Hindlimb muscle (tissue), 1 donor: ENCODE measurements at regions not wholly inside any gene's neighbourhood (a gene's known extent, or its start where the extent isn't known, plus 50 kb on each side); places are given as distances from the start of the nearest gene placed in this dataset.
"Not testable (repeated sequence)": the region's sequence is repeated elsewhere in the genome, so short reads cannot be mapped to it uniquely, and the experiment has no call there.

Experiments used
- DNase-seq: peaks from one replicate; pipeline ENCODE4 v3.0.0-alpha.2; 2013

DNA sequence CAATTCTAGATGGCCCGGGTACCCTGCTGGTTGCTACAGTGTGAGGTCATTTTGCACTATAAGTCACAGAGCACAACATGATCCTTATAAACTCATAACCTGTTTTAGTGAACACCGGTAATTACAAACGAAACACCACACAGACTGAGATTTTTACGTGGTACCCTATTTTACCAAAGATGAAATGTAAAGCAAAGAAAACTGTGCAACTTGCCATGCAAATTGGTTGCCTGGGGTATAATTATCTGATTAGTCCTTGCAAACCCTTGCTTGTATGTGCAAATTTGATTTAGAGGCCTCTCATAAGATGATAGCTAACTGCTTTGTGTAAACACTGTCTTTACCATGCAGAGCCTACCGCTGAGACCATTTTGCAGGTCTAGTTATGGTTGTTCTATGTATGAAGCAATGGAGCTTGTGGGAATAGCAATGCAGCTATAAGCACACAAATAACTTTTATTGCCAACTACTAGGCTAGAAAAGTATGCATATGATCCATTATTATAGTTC lies 372.1 kb upstream of the FAR2 start:
- no peak for DNase-seq

DNA sequence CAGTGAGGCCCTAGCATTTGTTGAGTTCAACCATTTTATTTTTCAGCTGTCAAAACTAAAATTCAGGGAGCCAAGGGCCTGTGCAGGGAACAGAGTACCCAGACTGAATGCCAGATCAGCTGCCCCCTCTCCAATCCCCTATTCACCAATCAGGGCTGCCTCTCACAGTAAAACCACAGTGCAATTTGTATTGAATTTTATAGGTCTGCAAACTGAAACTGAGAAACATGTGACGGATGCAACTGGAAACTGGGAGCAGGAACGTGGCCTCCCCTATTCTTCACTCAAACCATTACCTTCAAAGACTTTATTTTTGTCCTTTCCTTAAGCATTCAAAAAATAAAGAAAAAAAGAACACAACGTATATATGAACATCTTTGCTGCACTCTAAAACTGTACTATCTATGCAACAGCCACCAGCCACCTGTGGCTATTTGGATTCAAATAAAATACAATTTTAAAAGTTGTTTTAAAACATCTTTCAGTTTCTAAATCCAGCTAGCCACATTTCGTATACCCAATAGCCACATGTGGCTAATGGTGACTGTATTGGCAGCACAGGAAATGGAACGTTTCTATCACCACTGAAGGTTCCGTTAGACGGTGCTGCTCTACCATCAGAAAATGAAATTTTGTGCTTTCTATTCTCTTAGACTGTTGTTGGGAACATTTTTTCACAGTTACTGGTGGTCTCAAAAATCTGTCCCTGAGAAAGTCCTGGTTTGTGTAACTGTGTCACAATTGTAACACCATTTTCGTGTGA lies 371.3 kb upstream of the FAR2 start:
- DNase-seq: no peak

DNA sequence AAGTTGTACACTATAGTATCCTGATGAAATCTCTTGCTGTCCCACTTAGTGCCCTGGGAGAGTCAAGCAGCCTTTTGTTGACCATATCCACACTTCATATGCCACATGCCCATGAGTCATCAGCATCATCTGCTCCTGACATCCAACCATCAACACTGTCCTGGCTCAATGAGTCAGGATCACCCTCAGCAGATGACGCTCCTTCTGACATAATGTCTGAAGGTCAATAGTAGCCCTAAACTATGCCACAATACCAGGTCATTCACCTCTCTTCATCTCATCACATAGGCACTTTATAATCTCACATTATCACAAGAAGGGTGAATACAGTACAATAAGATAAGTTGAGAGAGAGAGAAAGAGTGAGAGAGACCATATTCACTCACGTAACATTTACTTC lies 369.0 kb upstream of the FAR2 start:
- no peak for DNase-seq

DNA sequence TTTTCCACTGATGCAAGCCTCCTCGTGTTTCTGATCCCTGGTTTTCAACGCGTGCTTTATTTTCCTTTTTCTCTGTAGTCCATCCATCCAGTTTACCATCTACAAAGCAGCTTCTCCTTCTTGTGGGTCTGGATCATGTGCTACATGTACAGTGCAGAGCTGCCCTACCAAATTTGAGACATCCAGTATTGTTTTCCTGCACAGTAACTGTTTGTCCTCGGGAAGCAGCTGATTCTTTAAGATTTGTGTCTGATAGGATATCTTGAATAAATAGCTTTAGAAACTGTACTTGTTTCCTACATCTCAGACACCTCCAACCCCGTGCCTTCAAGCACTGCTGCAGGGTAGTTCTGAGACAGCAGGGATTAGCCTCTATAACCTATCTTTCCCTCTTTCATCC lies 368.1 kb upstream of the FAR2 start:
- no peak for DNase-seq

DNA sequence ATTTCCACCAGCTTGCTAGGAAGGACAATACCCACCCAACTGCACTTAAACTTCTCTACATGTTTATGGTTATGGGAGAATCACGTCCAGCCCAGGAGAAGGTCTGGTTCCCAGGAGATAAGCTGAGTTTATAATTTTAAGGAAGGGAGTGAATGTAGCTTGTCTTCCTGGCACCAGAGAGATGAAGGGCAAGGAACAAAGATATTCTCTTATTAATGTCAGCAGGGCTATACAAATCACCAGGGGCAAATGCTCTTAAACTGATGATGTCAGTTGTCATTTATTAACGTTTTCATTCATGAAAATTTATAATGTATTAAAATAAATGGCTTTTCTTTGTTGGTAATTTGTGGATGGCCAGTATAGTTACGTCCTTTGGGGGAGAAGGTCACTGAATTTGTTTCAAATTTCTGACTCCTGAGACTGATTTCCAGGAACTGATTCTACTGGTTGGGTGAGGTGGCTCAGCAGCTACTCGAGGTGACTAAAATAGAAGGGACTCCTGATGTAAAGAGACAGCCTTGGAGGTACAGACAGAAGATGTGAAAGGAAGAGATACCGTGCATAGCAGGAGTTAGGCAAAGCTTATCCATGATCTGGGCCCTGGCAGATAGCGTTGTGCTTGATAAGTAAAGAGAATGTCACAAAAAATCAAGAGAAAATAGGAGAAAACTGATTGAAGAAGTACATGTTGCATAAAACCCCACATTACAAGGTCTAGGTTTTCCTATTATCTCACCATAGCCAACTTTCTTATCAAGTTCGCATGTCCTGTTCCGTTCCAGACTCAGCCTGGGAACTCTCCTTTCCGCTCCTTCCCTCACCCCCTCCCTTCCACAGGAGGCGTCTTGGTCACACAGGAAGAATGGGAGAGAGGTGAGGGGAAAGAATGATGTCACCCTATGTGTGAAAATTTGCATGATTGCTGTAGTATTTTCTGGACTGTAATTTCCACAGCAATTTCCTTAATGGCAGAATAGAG lies 367.1 kb upstream of the FAR2 start:
- no peak for DNase-seq

DNA sequence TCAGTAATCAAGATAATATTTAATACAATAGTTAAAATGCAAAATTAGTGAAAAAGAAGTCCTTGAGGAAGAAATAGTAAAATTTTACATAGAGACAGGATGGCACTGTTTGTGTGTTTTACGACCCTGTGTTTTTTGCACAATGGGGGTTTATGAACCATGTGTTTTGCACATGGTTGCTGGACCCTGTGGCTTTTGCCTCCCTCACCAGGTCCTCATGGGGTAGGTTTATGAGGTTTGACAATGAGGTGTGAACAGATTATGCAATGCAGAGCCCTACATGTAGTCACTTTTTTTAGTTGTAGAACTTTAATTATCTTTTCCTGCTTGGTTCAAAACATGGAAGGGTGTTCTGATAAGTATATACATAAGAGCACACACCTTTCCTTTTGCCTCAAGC lies 366.3 kb upstream of the FAR2 start:
- no peak for DNase-seq

DNA sequence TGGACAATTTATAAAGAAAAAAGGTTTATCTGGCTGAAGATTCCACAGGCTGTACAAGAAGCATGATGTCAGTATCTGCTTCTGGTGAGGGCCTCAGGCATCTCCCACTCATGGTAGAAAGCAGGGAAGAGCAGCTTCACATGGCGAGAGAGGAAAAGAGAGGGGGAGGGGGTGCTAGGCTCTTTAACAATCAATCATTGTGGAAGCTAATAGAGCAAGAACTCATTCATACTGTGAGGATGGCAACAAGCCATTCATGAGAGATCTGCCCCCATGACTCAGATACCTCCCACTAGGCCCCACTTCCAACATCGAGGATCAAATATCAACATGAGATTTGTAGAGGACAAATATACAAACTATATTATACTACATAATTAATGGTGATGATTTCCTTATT lies 361.9 kb upstream of the FAR2 start:
- no peak for DNase-seq

DNA sequence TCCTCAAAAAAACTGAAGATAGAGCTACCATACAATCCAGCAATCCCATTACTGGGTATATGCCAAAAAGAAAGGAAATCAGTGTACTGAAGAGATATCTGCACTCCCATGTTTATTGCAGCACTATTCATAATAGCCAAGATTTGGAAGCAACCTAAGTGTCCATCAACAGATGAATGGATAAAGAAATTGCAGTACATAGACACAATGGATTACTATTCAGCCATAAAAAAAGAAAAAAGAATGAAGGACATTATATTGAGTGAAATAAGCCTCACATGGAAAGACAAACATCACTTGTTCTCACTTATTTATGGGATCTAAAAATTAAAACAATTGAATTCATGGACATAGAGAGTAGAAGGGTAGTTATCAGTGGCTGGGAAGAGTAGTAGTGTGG lies 360.8 kb upstream of the FAR2 start:
- DNase-seq: not testable (repeated sequence)

DNA sequence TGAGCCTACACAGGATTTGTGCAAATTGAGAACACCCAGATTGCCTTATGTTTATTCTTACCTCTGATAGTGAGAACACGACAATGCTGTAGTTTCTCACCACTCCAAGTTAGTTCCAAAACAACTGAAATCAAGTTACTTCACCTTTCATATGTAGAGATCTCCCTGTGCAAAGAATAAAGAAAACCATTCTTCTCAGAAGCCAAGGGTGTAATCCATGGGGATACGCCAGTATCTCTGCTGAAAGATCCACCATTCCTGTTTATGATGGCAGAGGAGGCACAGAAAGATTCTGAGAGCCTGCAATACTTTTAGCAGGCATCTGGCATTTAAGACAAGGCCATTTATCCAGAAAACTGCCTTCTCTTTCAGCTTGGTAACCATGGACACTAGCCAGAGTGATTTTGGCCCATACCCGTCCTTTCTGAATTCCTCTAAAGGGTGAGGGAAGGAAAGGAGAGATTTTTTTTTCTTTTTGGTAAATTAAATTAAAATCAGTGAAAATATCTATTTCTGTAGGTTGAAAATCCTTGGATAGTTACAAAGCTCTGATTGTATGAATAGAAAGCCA lies 355.4 kb upstream of the FAR2 start:
- DNase-seq: no peak

DNA sequence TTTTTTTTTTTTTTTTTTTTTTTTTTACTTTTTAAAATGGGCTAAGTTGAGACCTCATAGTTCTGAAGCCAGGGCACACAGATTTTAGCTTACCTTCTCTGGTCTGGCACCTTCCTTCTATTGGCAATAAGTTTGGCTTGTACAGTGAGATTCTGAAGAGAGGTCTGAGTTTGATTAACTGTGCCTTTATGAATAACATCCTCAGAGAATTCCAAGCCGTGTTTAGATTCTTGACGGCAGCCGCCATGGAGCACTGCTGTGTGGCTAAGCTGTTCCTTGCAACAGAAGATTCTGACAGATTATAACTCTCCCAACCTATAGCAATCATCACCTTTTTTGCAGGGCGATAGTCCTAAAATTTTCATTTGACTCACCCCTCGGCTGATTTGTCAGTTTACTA lies 354.9 kb upstream of the FAR2 start:
- DNase-seq: no peak

DNA sequence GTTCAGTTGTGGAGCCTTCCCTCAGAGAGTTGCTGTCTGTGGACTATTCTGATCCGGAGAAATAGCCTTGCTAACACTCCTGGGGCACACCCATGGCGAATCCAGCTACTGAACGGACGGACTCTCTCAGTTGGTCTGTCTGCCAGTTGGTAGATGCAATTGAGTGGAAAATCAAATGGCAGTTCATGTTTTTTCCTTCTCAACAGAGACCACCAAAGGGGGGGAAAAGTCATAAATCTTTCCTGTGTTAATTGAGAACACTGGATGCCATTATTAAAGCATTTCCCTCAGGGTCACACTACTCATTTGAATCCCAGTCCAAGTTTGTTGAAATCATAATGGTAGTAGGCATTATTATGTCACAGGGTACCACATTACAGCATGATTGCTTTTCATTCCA lies 354.3 kb upstream of the FAR2 start:
- DNase-seq: no peak

DNA sequence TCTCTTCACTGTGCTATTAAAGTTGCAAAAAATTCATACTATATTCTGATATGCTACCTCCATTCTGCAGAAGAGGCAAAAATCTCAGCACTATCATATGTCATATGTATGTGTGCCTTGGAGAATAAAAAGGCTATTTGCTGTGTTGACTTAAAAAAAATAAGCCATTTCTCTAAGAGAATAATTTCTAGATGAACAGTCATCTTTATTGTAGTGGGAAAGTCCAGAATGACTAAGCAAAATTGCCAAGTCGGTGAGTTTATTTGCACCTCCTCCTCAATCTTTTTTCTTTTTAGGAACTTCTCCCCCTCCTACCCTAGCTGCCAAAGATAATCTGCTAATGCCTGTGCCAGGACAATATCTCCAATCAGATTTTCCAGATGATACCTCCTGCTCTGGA lies 353.8 kb upstream of the FAR2 start:
- no peak for DNase-seq

DNA sequence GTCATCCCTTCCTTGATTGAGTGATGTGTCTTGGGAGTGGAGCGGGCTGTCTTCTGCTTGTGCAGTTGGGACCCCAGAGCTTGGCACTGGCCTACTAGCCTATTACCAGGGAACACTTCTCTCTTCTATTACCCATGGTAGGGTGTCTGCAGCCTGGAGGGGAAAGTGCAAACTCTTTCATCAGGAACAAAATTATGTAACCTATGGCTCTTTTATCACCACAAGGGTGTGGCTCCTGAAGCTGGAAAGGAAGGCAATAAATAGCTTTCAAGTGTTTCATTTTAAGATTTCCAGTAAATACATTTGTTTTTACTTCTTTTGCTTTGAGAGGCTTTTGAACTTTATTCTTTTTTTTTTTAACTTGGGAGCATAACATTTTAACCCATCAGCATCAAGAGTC lies 349.7 kb upstream of the FAR2 start:
- no peak for DNase-seq

DNA sequence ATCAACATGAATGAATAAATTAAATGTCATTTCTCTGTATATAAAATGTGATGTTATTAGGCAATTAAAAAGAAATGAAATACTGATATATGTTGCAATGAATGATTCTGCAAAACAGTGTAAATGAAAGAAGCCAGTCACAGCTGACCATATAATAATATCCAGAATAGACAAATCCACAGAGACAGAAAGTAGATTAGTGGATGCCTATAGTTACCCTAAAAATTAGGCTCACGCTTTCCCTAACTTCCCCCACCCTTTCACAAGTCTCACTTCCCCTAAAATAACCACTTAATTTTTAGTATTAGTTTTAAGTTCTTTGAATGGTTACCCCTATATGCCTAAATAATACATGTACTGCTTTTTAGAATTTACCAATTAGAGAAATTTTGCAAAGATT lies 348.9 kb upstream of the FAR2 start:
- no peak for DNase-seq

DNA sequence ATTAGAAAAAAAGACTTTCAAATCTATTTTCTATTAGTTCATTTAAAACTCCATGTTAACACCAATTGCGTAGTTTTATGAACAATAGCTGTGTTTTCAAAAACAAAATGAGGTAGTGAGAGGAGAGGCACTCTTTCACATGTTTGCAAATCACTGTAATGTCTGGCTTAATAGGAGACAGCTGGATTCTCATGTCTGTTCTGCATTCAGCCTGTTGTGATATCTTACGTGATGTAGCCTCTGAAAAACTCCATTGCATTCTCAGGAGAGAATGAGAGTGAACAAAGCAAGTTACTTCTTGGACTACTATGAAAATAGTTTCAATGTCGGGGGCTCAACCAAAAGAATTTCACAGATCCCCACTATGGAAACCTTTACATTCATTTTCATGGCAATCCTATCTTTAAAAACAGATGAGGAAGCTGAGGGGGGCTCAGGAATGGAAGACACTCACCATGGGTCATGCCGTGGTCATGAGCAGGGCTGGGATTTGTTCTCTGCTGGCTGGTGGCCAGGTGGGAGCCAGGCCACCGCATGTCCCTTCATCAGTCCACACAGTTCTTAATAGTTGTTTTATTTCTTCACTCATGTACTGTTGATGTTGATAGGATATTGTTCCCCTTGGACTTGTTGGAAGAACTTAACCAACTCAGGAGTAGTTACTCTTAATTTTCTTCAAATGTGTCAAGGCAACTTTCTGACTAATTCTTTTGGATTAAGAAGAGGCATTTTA lies 346.2 kb upstream of the FAR2 start:
- DNase-seq: peak; percentile 24

DNA sequence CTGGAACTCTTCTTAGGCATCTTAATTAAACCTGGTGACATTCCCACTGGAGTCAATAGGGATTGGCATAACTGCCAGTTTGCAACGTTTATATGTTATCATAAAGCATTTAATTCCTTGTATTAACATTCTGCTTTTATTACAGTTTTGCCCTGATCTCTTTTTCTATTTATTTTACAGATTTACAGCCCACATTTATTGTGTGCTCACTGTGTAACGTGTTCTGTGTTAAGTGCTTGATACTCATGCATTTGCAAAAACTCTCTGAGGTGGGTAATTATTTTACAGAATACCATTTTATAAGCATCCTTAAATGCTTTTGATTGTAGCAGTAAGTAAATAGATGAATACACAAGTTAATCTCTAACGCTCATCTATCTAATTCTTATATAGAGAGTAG lies 341.5 kb upstream of the FAR2 start:
- no peak for DNase-seq

DNA sequence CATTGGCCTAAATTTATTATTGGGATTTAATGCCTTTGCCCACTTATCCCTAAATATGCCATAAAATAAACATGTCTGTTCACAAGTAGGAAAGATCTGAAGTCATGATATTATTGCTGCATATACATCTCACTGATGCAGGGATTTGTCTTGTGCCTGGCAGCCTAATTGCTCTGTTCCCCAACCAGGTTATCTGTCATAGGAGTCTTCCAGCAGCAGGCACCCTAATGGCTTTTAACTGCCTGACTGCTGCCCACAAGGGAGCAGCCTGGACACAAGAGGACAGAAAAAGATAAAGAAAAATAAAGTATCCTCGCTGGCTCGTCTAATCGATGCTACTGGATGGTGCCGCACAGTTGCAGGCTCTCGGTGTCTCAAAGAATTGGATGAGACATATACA lies 337.6 kb upstream of the FAR2 start:
- DNase-seq: no peak

DNA sequence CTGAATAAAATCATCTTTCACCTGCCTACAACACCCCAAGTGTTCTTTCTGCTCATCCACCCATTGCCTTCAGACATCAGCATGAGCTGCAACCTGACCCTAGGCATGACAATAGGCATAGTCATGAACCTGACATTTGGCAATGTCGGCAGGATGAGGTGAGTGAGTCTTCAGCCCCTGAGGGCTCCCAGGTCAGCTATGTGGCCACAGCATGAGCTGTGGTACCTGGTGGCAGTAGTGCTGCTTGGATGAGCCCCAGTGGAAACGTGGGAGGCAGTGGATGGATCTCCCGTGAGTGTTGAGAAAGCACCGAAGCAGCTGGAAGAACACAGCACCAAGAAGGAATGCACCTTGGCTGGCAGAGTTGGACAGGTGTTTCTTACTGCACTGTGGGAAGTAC lies 334.8 kb upstream of the FAR2 start:
- DNase-seq: no peak

DNA sequence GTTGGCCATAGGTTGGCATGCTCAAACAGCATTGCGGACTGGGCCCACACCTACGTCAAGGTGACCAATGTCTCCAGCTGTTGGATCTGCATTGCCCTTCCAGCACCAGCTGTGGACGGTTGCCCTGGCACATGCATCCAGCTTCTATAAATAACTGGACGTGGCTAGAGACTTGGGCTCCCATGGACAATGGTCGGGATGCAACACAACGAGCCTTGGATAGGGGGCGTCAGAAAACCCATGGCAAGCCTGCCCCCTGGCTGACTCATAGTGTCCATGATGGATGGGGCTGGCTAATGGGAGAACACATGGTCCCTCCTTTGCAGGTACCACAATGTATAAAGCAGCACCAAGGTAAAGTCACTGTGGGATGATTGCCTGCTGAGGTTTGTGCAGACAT lies 331.6 kb upstream of the FAR2 start:
- DNase-seq: no peak

DNA sequence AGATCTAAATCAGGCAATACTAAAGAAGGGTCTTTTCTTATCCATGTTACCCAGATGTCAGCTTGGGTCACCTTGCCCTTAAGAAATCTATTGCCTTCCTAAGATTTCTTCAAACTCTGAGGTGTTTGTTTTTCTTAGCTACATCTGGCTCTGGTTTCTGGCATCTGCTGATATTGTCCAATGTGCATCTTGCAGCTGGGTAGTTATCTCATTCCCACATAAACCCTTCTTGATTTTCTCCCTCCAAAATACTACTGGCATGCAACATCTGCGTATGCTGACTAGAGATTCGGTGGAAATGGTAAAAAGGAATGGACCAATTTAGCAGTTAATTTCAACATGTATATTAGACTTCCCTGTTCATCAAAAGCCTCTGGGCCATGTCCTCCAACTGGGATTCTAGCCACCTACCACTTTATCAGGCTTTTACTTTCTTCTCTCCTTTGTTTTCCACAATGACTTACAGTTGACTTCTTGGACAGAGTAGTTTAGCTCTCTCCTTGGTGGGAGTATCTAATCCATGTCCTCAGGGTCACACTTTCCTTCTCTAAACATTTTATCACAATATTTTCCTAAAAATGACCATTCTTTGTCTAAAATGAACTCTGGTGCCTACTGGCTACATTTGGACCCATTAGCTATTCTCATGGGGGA lies 324.8 kb upstream of the FAR2 start:
- no peak for DNase-seq

DNA sequence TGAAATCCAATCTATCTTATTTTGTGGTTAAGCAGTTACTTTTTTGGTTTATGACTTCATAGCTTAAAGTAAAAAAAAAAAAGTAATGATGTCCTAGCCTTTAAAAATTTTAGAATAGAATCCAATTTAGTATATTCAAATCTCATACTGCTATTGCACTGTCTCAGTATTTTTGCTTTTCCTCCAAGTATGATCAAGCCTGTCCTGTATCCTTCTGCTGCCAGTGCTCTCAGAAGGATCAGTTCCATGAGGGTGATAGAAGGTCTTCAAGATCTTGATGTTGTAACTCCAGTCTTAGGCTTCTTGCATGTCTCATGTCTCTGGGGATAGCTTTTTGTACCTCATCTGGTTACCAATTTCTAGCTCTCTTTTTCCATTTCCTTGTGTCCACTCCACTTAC lies 324.2 kb upstream of the FAR2 start:
- no peak for DNase-seq

DNA sequence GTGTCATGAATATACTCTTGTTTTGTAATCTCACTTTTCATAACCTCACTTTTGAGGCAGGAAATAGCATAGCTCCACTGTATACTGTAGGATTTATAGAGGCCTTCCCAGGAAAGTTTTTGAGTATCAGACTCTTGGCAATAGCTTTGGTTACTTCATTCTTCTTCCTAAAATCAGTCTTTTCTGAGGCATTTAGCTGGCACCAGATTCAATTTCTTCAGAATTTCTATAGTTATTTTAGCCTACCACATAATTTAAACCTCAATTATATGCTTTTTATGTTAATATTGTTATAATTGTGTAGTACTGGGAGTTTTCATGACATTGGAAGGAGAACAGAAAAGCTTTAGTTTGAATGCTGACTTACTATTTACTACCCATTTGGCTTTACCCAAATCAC lies 322.3 kb upstream of the FAR2 start:
- no peak for DNase-seq
